ENCODE measurements at regions not wholly inside any gene's neighbourhood (a gene's known extent, or its start where the extent isn't known, plus 50 kb on each side); places are given as distances from the start of the nearest gene placed in this dataset.

DNA sequence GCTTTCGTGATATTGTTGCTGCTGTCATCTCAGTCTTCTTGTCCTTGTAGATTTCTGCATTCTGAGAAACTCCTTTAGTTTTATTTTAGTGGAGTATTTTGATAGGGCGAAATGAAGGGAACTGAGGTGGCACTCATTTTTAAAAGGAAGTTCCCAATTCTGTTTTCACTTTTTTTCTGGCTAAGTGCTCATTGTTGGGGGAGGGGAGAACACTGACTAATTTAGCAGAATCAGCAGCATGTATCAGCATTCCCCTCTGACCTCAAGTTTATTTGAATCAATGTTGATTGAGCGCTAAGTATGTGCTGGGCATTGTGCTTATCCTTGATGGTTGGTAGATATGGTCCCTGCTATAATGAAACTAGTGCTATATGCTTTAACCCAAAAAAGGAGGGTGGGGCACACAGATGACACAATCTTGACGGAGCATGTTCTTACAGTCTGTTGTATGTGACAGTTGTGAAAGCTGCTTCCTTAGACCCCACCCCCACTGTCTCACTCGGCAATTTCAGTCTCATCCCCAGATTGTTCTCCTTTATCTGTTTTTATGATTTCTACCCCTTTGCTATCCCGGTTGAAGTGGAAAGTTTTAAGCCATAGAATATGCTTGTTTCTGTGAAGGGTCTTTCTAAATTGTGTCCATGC lies 262.4 kb downstream of the SOX4 start:
- no peak for ATAC-seq

DNA sequence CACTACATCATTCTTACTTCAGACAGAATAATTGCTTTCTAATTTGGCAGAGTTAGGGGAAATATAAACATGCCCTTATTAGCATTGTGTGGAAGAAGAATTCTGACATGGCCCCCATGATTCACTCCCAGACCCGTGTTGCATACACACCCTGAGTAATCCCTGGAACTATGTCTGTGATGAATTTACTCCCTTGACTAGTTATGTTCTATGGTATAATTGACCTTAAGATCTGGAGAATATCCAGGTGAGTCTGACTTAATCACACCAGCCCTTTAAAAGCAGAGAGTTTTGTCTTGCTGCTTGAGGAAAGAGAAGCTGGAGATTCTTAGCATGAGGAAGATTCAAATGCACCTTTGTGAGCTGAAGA lies 262.9 kb downstream of the SOX4 start:
- Mint-ChIP-seq H3K4me3 (no peak overlapping the region), H3K27me3 (no peaks in the 10 kb centered on the region), H3K27ac (no peak overlapping the region), H3K9me3 (peaks cover 3% of the 10 kb centered on the region), H3K36me3 (no peaks in the 10 kb centered on the region), H3K4me1 (ENCODE audit: low read depth in 2 of 2) (no peaks in the 10 kb centered on the region)
- DNase-seq (ENCODE audit: low spot score) (no peak), ATAC-seq (no peak)

More for the DNA sequence above, 262.4 kb downstream of the SOX4 start:
- no peak for DNase-seq (ENCODE audit: low spot score)
- Mint-ChIP-seq H3K4me3 (no peak overlapping the region), H3K4me1 (ENCODE audit: low read depth in 2 of 2) (no peaks in the 10 kb centered on the region), H3K9me3 (peaks cover 3% of the 10 kb centered on the region), H3K36me3 (no peaks in the 10 kb centered on the region), H3K27ac (no peak overlapping the region), H3K27me3 (no peaks in the 10 kb centered on the region)

DNA sequence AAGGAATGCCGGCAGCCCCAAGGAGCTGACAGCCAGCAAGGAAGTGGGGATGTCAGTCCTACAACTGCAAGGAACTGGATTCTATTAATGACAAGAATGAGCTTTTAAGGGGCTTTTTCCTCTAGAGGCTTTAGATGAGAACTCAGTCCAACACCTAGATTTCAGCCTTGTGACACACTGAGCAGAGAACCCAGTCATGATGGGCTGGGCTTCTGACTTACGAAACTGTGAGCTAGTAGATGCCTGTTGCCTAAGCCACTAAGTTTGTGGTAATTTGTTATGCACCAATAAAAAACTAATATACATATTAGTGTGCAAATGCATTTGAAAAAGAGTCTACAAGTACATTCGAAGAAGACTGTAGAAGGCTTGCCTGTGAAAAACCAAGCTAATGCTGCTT lies 263.3 kb downstream of the SOX4 start:
- H3K4me3 Mint-ChIP-seq = no peak overlapping the region
- no peak for DNase-seq (ENCODE audit: low spot score)
- H3K9me3 Mint-ChIP-seq = peaks cover 3% of the 10 kb centered on the region
- no peak for ATAC-seq
- no peaks in the 10 kb centered on the region for H3K27me3 Mint-ChIP-seq
- H3K36me3 Mint-ChIP-seq = no peaks in the 10 kb centered on the region
- H3K27ac Mint-ChIP-seq = no peak overlapping the region
- H3K4me1 Mint-ChIP-seq (ENCODE audit: low read depth in 2 of 2) = no peaks in the 10 kb centered on the region

DNA sequence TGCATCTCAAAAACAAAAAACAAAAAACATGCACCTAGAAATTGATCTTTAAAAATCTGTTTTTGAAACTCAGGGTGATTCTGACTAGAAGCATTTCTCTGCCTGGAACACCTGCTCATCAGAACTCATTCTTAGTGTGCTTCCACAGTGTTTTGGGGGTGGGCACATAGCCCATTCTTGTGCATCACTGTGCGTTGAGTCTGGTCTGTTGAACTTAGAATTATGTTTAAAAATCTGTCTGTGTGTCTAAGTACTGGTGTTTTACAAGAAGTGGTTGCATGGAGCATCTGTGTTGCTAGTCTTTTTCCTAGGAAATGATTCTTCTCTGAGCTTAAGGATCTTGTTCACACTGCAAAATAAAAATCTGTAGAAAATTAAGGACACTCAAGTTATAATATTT lies 264.5 kb downstream of the SOX4 start:
- Mint-ChIP-seq H3K4me3 (no peak overlapping the region), H3K27ac (no peak overlapping the region), H3K27me3 (no peaks in the 10 kb centered on the region), H3K9me3 (peaks cover 3% of the 10 kb centered on the region), H3K4me1 (ENCODE audit: low read depth in 2 of 2) (no peaks in the 10 kb centered on the region), H3K36me3 (no peaks in the 10 kb centered on the region)
- DNase-seq (ENCODE audit: low spot score) (no peak), ATAC-seq (no peak)

DNA sequence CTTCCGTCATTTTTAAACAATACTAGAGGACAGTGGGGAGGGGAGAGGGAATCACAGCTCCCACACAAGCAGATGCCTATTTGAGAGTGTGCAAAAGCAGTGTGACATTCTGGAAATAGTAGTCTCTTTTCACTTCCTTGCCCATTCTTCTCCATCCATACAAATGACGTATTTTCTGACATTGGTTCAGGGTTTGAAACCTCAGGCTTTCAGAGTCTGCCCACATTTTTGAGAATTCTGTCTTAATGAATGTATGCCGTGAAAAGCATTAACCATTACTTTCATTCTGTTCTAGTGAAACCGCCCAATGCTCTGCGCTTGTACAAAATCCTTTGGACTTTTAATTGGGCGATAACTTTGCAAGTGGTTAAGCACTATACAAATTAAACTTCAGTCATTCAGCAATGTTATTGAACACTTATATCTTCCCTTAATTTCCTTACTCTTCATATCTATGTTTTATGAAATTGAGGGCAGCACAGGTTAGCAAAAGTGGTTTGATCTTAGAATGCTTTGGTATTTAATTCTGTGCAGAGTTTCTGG lies 265.7 kb downstream of the SOX4 start:
- Mint-ChIP-seq H3K36me3 (no peaks in the 10 kb centered on the region), H3K27ac (no peak overlapping the region), H3K27me3 (no peaks in the 10 kb centered on the region), H3K4me3 (no peak overlapping the region), H3K4me1 (ENCODE audit: low read depth in 2 of 2) (no peaks in the 10 kb centered on the region), H3K9me3 (peaks cover 3% of the 10 kb centered on the region)
- DNase-seq (ENCODE audit: low spot score) (no peak), ATAC-seq (no peak)

DNA sequence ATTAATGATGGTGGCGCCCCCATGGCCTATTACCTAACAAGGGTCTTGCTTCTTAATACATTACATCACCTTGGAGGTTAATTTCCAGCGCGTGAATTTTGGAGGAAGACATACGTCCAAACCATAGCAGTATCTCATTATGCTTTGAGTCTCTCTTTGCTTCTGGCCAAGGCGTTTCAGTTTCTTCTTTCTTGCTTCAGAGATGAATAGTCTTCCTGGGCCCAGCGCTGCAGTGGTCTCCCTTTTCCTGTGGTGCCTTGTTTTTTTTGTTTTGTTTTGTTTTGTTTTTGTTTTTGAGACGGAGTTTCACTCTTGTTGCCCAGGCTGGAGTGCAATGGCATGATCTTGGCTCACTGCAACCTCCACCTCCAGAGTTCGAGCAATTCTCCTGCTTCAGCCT lies 268.4 kb downstream of the SOX4 start:
- no peak overlapping the region for H3K4me3 Mint-ChIP-seq
- H3K4me1 Mint-ChIP-seq (ENCODE audit: low read depth in 2 of 2) = no peaks in the 10 kb centered on the region
- H3K9me3 Mint-ChIP-seq = peaks cover 3% of the 10 kb centered on the region
- no peak overlapping the region for H3K27ac Mint-ChIP-seq
- ATAC-seq = no peak
- no peaks in the 10 kb centered on the region for H3K36me3 Mint-ChIP-seq
- H3K27me3 Mint-ChIP-seq = no peaks in the 10 kb centered on the region
- DNase-seq (ENCODE audit: low spot score) = no peak

DNA sequence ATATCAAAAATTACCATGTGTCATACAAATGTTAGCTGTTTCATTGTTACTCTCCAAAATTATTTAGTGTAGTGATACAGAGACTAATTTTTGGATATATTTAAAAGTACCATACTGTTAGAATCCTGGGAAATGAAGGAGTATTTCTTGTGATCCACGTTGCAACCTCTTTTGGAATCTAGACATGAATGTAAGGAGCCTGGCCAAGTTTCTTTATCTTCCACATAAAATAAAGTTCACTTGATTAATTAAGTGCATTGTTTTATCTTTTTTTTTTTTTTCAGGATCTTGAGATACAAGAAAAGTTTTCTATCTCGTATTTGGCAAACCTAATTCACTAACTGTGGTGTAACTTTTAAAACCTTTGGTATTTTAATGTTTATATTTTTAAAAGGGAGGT lies 270.7 kb downstream of the SOX4 start:
- H3K9me3 Mint-ChIP-seq = peaks cover 3% of the 10 kb centered on the region
- ATAC-seq (no peak), DNase-seq (ENCODE audit: low spot score) (no peak)
- H3K27ac Mint-ChIP-seq = no peak overlapping the region
- H3K4me3 Mint-ChIP-seq = no peak overlapping the region
- no peaks in the 10 kb centered on the region for H3K27me3 Mint-ChIP-seq
- H3K4me1 Mint-ChIP-seq (ENCODE audit: low read depth in 2 of 2) = no peaks in the 10 kb centered on the region
- no peaks in the 10 kb centered on the region for H3K36me3 Mint-ChIP-seq

- no peaks in the 10 kb centered on the region for H3K9me3 Mint-ChIP-seq
- no peaks in the 10 kb centered on the region for H3K4me1 Mint-ChIP-seq (ENCODE audit: low read depth in 2 of 2)
- H3K4me3 Mint-ChIP-seq = no peak overlapping the region
These were observed 274.7 kb downstream of the SOX4 start for GRCh38 chr6:21868226-21868625.

GRCh38 chr6:21869085-21869771 lies 275.7 kb downstream of the SOX4 start:
- ATAC-seq = no peak

More at GRCh38 chr6:21868226-21868625, 274.7 kb downstream of the SOX4 start:
- Mint-ChIP-seq H3K27ac (no peak overlapping the region), H3K27me3 (no peaks in the 10 kb centered on the region), H3K36me3 (no peaks in the 10 kb centered on the region)
- ATAC-seq (no peak), DNase-seq (ENCODE audit: low spot score) (no peak)

GRCh38 chr6:21870076-21870730 lies 276.7 kb downstream of the SOX4 start:
- Mint-ChIP-seq H3K4me3 (no peak overlapping the region), H3K27me3 (no peaks in the 10 kb centered on the region), H3K9me3 (no peaks in the 10 kb centered on the region), H3K4me1 (ENCODE audit: low read depth in 2 of 2) (no peaks in the 10 kb centered on the region), H3K36me3 (no peaks in the 10 kb centered on the region), H3K27ac (no peak overlapping the region)
- no peak for ATAC-seq
- no peak for DNase-seq (ENCODE audit: low spot score)

More at GRCh38 chr6:21869085-21869771, 275.7 kb downstream of the SOX4 start:
- Mint-ChIP-seq H3K27me3 (no peaks in the 10 kb centered on the region), H3K9me3 (no peaks in the 10 kb centered on the region), H3K4me1 (ENCODE audit: low read depth in 2 of 2) (no peaks in the 10 kb centered on the region), H3K36me3 (no peaks in the 10 kb centered on the region), H3K4me3 (no peak overlapping the region), H3K27ac (no peak overlapping the region)
- DNase-seq (ENCODE audit: low spot score) = no peak

DNA sequence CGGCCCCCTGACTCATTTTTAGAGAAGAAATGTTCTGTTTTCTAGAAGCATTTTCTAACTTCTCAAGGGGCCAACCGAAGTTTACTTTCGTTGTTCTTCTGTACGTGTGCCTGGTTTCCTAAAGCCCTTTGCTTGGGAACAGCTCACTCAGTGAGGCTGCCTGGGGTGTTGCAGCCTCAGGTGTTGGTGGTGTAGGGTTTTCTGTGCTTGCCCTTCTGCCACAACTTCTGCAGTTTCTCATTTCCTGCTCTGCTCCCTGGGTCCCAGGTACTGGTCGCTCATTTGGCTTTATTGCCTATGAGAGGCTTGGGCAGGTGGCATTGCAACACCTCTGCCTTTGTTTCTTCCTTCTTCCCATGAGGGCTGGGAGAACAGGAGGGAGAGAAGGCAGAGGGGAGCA lies 278.3 kb downstream of the SOX4 start:
- ATAC-seq = no peak
- Mint-ChIP-seq H3K36me3 (no peaks in the 10 kb centered on the region), H3K9me3 (no peaks in the 10 kb centered on the region), H3K27me3 (no peaks in the 10 kb centered on the region), H3K4me1 (ENCODE audit: low read depth in 2 of 2) (no peaks in the 10 kb centered on the region), H3K27ac (no peak overlapping the region), H3K4me3 (no peak overlapping the region)
- DNase-seq (ENCODE audit: low spot score) = no peak

- H3K4me3 Mint-ChIP-seq = no peak overlapping the region
- DNase-seq (ENCODE audit: low spot score) = no peak
- no peaks in the 10 kb centered on the region for H3K9me3 Mint-ChIP-seq
- H3K4me1 Mint-ChIP-seq (ENCODE audit: low read depth in 2 of 2) = no peaks in the 10 kb centered on the region
- no peak for ATAC-seq
- no peaks in the 10 kb centered on the region for H3K36me3 Mint-ChIP-seq
- H3K27ac Mint-ChIP-seq = no peak overlapping the region
- no peaks in the 10 kb centered on the region for H3K27me3 Mint-ChIP-seq
These were observed 279.2 kb downstream of the SOX4 start for GRCh38 chr6:21872749-21873148.

- Mint-ChIP-seq H3K9me3 (peaks cover 2% of the 10 kb centered on the region), H3K36me3 (no peaks in the 10 kb centered on the region), H3K27me3 (no peaks in the 10 kb centered on the region), H3K4me3 (no peak overlapping the region), H3K4me1 (ENCODE audit: low read depth in 2 of 2) (no peaks in the 10 kb centered on the region), H3K27ac (no peak overlapping the region)
- ATAC-seq (no peak), DNase-seq (ENCODE audit: low spot score) (no peak)
These were observed 280.0 kb downstream of the SOX4 start for GRCh38 chr6:21873562-21873961.

DNA sequence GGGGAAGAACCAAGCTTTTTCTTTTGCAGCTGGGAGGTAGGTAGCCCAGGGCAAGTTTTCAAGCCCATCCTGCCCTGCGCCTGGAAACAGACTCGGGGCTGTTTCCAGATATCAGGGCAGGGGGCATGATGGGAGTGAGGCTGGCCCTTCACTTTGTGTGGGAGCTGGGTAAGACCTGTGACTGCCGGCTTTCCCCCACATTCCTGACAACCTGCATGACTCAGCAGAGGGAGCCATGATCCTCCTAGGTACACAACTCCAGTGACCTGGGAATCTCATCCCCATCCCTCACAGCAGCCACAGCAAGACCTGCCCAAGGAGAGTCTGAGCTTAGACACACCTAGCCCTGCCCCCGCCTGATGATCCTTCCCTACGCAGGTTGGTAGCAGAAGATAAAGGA lies 280.8 kb downstream of the SOX4 start:
- H3K36me3 Mint-ChIP-seq = no peaks in the 10 kb centered on the region
- no peaks in the 10 kb centered on the region for H3K27me3 Mint-ChIP-seq
- no peak overlapping the region for H3K4me3 Mint-ChIP-seq
- no peak for DNase-seq (ENCODE audit: low spot score)
- H3K27ac Mint-ChIP-seq = no peak overlapping the region
- no peak for ATAC-seq
- H3K4me1 Mint-ChIP-seq (ENCODE audit: low read depth in 2 of 2) = no peaks in the 10 kb centered on the region
- peaks cover 2% of the 10 kb centered on the region for H3K9me3 Mint-ChIP-seq

Measured in natural killer cell treated with Interleukin-12 subunit alpha and Interleukin-12 subunit beta and Interleukin-15 and Interleukin-18, amount 100 ng/mL, for 72 hours (primary cell).